Stimulated activated CD8-positive, alpha-beta memory T cell treated with anti-CD3 and anti-CD28 coated beads, Interleukin-12 subunit alpha, Interleukin-12 subunit beta, amount 100 ng/mL, for 24 hours (primary cell): ENCODE measurements at regions not wholly inside any gene's neighbourhood (a gene's known extent, or its start where the extent isn't known, plus 50 kb on each side); places are given as distances from the start of the nearest gene placed in this dataset.
"Not testable (repeated sequence)": the region's sequence is repeated elsewhere in the genome, so short reads cannot be mapped to it uniquely, and the experiment has no call there.

Experiments
- DNase-seq: peaks from one replicate; pipeline ENCODE4 v3.0.0-alpha.2; 2020; ENCODE audit errors: extremely low read depth

GRCh38 chr3:124043023-124043422 lies 51.1 kb upstream of the ROPN1 start:
- no peak for DNase-seq

- DNase-seq, result no peak
Measured at GRCh38 chr3:124044956-124045355, 53.0 kb upstream of the ROPN1 start.

DNA sequence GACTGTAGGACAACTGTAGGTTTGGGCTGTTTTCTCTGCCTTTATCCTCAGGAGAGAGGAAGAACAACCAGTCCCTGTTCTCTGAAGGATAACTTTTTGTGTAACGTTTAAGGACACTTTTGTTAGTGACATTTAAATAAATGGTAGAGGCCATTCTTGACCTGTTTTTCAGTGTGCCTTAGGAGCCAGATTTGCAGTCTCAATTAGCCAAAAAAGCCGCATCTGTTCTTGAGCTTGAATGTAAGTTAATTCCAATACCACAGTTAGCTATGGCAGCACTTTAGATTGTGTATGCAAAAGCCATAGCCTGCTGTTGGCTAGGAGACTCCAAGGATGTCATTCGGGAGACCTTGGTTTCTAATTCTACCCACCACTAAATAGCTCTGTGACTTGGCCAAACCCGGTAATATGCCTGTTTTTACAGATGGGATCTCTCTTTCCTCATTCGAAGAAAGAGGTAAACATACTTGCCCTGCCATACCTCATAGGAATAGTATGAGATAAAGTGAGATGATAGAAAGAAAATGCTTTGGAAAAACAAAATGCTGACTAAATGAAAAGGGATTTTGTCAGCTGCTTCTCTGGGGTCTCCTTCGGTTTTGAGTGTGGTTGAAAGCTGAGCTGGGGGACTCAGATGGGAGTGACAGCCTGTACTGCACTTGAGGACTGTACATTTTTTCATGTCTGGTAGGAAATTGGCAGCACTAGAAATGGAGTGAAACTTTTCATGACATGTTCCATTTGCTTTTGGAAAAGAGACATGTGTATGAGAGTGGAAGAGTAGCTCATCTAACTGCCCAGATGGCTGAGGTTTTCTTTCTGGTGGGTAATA lies 57.3 kb upstream of the ROPN1 start:
- DNase-seq, result no peak

DNA sequence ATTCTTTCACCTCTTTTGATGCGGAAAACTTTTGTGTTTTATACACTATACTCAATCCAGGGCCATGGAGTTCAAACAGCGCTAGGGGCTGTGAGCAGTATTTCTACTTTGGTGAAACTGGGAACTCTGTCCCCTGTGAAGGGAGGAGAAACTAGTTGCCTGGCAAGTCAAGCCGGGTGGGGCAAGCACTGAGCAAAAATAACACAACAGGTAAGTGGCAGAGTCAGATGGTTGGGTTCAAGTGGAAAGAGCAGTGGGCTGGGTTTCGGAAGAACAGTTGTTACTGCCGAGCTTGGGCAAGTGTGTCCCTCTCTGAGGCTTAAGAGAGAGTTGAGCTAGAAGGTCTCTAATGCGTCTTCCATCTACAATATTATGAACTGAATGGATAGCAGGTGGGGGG lies 59.7 kb upstream of the ROPN1 start:
- no peak for DNase-seq

DNA sequence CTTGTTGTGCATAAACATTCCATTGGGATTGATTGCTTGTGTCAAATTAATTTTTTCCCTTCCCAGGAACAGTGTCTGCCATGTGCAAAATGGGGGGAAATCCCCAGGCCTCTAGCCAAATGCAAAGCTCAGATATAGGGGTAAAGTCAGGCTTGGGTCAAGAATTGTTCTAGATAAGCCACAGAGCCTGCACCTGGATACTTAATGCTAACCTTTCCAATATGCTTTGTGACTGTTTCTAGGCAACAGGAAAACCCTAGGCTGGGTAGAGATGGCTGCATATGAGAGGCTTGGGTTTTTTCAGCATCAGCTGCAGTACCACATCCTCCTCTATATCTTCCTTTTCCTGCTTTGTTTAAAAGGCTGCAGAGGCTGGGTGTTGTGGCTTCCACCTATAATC lies 61.9 kb upstream of the ROPN1 start:
- no peak for DNase-seq

- no peak for DNase-seq
Measured at GRCh38 chr3:124056846-124057245, 64.9 kb upstream of the ROPN1 start.

DNA sequence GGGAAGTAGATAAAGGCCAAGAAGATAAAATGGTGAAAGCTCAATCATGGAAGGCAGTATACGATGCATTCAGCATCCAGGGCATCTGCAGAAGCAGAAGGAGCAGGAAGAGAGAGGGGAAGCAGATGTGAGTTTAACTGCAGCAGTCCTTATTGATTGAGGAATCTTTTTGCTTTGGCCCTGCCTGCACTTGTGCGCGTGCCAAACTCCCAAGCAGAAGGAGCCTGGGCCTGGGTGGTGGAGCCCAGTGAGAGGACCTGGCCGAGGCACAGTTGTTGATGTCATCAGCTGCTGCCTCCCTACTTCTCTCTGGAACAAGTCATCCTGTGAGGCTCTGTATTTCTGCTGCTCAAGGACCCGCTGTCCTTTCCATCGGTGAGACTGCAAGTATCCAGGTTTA lies 65.5 kb upstream of the ROPN1 start:
- no peak for DNase-seq

DNA sequence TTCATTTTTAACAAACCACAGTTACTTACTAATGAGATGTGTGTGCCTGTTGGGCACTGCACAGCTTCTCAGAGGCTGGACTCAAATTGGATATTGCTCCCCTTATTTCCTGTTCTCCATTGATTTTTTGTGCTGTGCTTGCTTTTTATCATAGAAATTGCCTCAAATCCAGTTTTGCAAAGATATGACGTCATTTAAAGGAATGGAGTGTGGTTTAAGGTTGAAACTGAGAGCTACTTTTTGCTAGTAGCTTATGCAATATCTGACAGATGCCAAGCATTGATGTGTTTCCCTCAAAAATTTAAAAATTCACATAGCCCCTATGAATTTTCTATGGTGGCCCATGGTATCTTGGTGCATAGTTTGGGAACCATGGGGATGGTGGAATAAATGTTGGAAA lies 67.7 kb upstream of the ROPN1 start:
- no peak for DNase-seq

DNA sequence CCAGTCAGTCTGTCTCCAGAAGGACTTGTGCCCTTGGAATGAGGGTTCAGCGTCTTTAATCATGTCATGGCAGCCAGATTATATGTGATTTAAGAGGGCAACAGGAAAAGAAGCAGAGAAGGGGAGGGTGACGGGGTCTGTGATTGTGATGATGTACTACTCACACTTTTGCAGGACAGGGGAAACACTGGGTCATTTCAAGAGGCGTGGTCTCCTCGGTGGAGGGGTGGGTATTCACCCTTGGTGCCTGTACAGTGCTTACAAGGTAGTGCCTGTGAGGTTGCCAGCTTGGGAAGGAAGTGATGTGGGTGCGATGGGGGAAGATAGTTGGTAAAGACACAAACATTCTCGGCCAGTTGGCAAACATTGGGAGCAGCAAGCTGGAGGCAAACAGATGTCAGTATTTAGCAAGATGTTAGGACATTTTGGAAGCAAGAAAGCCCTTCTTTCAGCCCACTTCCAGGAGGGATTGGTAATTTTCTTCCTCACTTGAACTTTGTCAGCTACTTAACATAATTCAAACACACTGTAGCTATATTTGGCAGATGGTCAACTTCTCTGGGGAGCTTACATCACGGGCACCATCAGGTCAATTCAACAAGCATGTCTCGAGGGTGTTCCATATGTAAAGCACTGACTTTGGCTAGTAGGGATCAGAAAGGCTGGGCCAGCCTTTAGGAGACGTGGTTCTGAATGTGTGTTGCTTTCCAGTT lies 71.4 kb upstream of the ROPN1 start:
- DNase-seq, result no peak

- no peak for DNase-seq
Measured at GRCh38 chr3:124064050-124064449, 72.1 kb upstream of the ROPN1 start.

GRCh38 chr3:124066543-124066942 lies 74.6 kb upstream of the ROPN1 start:
- not testable (repeated sequence) for DNase-seq

DNA sequence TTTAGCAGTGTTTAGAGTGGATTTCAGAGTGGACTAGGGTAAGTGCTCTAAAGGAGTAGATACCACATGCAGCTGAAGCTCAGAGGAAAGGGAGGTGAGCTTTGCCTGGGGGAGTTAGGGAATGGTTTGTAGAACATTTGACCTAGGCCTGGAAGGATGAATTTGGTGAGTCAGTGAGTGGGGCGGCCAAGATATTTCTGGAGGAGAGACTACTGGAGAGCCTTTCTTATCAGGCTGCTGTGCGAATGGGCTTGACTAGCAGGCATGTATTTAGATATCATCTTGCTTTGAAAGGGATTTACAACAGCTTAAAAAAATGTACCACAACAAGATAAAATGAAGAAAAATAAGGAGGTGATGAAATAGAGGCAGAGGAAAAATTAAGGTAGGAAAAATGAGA lies 77.8 kb upstream of the ROPN1 start:
- DNase-seq, result not testable (repeated sequence)

- not testable (repeated sequence) for DNase-seq
Measured at GRCh38 chr3:124075090-124075489, 83.2 kb upstream of the ROPN1 start.

- no peak for DNase-seq
Measured at GRCh38 chr3:124075753-124076152, 83.8 kb upstream of the ROPN1 start.

DNA sequence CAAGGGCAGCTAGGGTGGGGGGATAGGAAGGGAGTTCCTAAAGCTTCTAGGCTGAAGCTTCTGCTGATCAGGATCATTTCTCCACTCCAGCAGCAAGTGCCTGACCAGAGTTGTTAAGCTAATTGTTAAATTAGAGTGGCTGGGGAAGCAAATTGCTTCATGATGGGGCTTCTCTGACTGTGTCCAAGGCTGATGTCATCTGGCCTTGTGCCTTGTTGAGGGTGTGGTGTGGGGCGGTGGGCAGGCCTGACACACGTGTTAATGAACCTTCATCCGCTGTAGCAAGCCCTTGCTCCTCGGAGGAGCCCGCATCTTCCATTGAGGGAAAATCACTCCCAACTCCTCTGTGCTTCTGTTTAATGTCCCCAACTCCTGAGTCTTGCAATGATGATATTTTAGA lies 84.3 kb upstream of the ROPN1 start:
- no peak for DNase-seq

GRCh38 chr3:124078953-124079911 lies 87.3 kb upstream of the ROPN1 start:
- DNase-seq, result no peak

GRCh38 chr3:124079912-124080276 lies 88.0 kb upstream of the ROPN1 start:
- no peak for DNase-seq

GRCh38 chr3:124082343-124082742 lies 90.4 kb upstream of the ROPN1 start:
- DNase-seq, result no peak

DNA sequence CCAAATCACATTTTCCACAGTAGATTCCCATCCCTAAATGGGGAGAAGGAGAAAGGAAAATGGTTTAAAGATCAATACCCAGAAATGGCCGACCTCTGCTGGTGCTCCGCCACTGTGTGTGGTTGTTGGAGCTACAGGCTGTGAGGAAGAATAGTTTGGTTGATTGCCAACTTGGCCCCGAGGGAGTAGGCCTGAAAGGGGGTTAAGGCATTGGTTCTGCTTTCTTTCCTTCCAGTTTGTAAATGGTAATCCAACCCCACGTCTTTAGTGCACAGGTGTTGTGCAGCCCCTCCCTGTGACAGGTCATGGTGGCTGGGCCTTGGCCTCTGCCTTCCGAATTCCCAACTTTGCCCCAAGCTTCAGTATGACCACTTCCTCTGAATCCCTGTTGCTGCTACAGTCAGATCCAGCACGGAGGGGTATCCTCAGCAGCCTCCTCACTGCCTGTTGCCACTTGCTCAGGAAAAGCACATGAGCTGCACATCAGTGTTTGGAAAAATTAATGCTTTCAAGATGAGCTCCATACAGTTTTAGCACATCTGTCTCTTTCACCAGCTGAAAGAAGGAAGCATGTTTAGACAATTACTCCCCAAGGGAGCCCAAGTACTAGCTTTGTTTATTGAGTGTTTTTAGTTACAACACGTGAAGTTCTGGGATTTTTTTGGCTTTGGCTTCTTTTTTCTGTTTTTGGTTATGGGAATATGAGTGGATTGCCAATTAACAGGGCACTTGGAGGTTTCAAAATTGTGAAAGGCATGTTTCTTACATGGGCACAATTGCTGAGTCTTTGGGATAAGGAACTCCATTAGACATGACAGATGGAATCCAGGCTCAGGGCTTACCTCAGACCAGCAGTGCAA lies 92.3 kb upstream of the ROPN1 start:
- no peak for DNase-seq

DNA sequence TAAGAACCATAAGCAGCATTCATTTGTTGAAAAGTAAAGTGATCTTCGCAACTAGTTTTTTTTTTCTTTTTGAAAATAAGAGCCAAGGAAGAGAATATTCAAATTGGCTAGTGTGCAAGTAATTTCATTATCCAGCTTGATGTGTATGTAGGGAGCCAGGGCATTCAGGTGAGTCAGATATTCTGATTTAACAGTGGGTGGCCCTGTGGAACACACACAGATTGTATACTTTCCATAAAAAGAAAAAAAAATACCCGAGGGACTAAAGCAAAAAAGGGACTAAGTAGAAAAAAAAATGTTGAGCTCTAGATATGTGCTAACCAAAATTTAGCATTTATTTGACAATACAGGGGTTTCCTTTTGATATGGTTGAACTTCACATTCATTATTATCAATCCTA lies 96.9 kb upstream of the ROPN1 start:
- DNase-seq, result no peak

GRCh38 chr3:124089214-124089613 lies 97.3 kb upstream of the ROPN1 start:
- DNase-seq, result no peak
